ENCODE measurements at regions not wholly inside any gene's neighbourhood (a gene's known extent, or its start where the extent isn't known, plus 50 kb on each side); places are given as distances from the start of the nearest gene placed in this dataset.

DNA sequence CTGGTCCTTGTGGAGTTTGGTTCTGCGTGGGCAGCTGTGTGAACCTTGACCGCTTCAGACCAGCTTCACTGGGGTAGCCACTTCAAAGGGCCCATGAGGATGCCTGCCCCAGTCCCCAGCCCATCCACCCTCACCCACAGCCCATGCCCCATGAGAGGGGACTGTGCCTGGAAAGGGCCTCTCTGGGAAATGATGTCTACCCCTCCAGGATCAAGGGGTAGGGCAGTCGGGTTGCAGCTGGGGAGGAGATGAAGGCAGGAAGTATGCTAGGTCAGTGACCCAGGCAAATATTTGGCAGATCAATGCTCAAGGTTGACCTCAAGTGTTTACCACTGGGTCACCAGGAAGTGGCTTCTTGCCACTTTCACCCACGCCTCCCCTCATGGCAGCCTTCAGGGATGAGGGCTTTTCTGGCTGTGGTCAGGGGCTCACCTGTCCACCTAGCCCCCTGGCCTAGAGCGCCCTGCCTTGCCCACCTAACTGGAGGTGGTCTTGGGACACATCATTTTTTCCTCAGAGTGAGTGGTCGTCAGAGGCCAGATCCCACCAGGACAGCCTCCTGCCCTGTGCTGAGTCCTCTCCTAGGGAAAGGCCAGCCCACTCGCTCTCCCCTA is 109.5 kb downstream of the SNX5 start (continued):
- peak; percentile 100 for TF ChIP-seq ZGPAT (CRISPR knock-in tag; IDR thresholded peaks at IDR 0.05)
- peak; percentile 98 for TF ChIP-seq SNAPC2 (CRISPR knock-in tag; IDR thresholded peaks at IDR 0.05)
- TF ChIP-seq ZBTB38 (CRISPR knock-in tag; IDR thresholded peaks at IDR 0.05): peak; percentile 74
- TF ChIP-seq NFYB (CRISPR knock-in tag; IDR thresholded peaks at IDR 0.05): peak; percentile 52
- TF ChIP-seq GLI4 (CRISPR knock-in tag; IDR thresholded peaks at IDR 0.05; ENCODE audit: borderline replicate concordance): peak; percentile 70; the same call in 1 of the 2 replicates
- TF ChIP-seq HOXA9 (CRISPR knock-in tag; IDR thresholded peaks at IDR 0.05; ENCODE audit: borderline replicate concordance): no peak; the same call in 1 of the 2 replicates
- TF ChIP-seq, protein P1, sequence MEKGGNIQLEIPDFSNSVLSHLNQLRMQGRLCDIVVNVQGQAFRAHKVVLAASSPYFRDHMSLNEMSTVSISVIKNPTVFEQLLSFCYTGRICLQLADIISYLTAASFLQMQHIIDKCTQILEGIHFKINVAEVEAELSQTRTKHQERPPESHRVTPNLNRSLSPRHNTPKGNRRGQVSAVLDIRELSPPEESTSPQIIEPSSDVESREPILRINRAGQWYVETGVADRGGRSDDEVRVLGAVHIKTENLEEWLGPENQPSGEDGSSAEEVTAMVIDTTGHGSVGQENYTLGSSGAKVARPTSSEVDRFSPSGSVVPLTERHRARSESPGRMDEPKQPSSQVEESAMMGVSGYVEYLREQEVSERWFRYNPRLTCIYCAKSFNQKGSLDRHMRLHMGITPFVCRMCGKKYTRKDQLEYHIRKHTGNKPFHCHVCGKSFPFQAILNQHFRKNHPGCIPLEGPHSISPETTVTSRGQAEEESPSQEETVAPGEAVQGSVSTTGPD (CRISPR knock-in tag; IDR thresholded peaks at IDR 0.05): peak; percentile 98
- peak; percentile 98 for TF ChIP-seq ZNF543 (CRISPR knock-in tag; IDR thresholded peaks at IDR 0.05)
- TF ChIP-seq MTA3 (CRISPR knock-in tag; IDR thresholded peaks at IDR 0.05): 0 out of 2 replicates have a peak, but pooled peaks have one; percentile 30
- peak; percentile 100 for TF ChIP-seq BCL6 (CRISPR knock-in tag; IDR thresholded peaks at IDR 0.05)
- peak; percentile 99 for TF ChIP-seq ZBTB20 (CRISPR knock-in tag; IDR thresholded peaks at IDR 0.05; ENCODE audit: borderline replicate concordance, low read depth)
- TF ChIP-seq CREM (IDR thresholded peaks at IDR 0.05): peak; percentile 98
- TF ChIP-seq CREM (CRISPR knock-in tag; IDR thresholded peaks at IDR 0.05): no peak
- no peak for TF ChIP-seq PAF1 (CRISPR knock-in tag; IDR thresholded peaks at IDR 0.05)
- TF ChIP-seq TGIF2 (CRISPR knock-in tag; IDR thresholded peaks at IDR 0.05): no peak; the same call in 1 of the 2 replicates
- TF ChIP-seq NFIB (CRISPR knock-in tag; IDR thresholded peaks at IDR 0.05; ENCODE audit: borderline replicate concordance): no peak
- no peak for TF ChIP-seq ZNF207 (IDR thresholded peaks at IDR 0.05; ENCODE audit: borderline replicate concordance)
- TF ChIP-seq MAFG (CRISPR knock-in tag; IDR thresholded peaks at IDR 0.05): no peak
- TF ChIP-seq GPBP1L1 (CRISPR knock-in tag; IDR thresholded peaks at IDR 0.05): no peak
- TF ChIP-seq HMG20B (CRISPR knock-in tag; conservative IDR thresholded peaks at IDR 0.05): peak; percentile 99
- TF ChIP-seq, protein P2, sequence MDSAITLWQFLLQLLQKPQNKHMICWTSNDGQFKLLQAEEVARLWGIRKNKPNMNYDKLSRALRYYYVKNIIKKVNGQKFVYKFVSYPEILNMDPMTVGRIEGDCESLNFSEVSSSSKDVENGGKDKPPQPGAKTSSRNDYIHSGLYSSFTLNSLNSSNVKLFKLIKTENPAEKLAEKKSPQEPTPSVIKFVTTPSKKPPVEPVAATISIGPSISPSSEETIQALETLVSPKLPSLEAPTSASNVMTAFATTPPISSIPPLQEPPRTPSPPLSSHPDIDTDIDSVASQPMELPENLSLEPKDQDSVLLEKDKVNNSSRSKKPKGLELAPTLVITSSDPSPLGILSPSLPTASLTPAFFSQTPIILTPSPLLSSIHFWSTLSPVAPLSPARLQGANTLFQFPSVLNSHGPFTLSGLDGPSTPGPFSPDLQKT (CRISPR knock-in tag; IDR thresholded peaks at IDR 0.05; ENCODE audit: borderline replicate concordance): no peak
- TF ChIP-seq TIGD3 (CRISPR knock-in tag; IDR thresholded peaks at IDR 0.05; ENCODE audit: borderline replicate concordance): 0 out of 2 replicates have a peak, but pooled peaks have one; percentile 80
- TF ChIP-seq, protein P3, sequence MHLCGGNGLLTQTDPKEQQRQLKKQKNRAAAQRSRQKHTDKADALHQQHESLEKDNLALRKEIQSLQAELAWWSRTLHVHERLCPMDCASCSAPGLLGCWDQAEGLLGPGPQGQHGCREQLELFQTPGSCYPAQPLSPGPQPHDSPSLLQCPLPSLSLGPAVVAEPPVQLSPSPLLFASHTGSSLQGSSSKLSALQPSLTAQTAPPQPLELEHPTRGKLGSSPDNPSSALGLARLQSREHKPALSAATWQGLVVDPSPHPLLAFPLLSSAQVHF (CRISPR knock-in tag; IDR thresholded peaks at IDR 0.05): peak; percentile 68; the same call in 1 of the 2 replicates
- peak; percentile 88 for TF ChIP-seq ZFX (CRISPR knock-in tag; IDR thresholded peaks at IDR 0.05; ENCODE audit: low read depth)

Measured in HepG2 (cell line).